Sigmoid colon (tissue), 4 donors: ENCODE measurements at regions not wholly inside any gene's neighbourhood (a gene's known extent, or its start where the extent isn't known, plus 50 kb on each side); places are given as distances from the start of the nearest gene placed in this dataset.

Experiments used
- POLR2A ChIP-seq, 2 donors: fragments of 450-650 bp; IDR thresholded peaks; one replicate each; pipeline ENCODE4 v1.6.1; 2016; ENCODE audit warnings: antibody characterized with exemption in 2 of 2, mild to moderate bottlenecking in 2 of 2, moderate library complexity in 2 of 2
- POLR2AphosphoS5 ChIP-seq, 4 donors: sonication (generic); formaldehyde crosslinking; IDR thresholded peaks; one replicate each; pipeline ENCODE4 v1.6.1; 2017; ENCODE audit warnings: antibody characterized with exemption in 4 of 4
- TF ChIP-seq, protein P1 (sequence below), 4 experiments: fragments of 450-650 bp in 3 of 4; fragments of 200-600 bp in 1 of 4; IDR thresholded peaks; one replicate each; pipeline ENCODE4 v1.5.1; 2016 to 2019; ENCODE audit warnings: antibody characterized with exemption in 4 of 4, mild to moderate bottlenecking in 3 of 4, moderate library complexity in 2 of 4

DNA sequence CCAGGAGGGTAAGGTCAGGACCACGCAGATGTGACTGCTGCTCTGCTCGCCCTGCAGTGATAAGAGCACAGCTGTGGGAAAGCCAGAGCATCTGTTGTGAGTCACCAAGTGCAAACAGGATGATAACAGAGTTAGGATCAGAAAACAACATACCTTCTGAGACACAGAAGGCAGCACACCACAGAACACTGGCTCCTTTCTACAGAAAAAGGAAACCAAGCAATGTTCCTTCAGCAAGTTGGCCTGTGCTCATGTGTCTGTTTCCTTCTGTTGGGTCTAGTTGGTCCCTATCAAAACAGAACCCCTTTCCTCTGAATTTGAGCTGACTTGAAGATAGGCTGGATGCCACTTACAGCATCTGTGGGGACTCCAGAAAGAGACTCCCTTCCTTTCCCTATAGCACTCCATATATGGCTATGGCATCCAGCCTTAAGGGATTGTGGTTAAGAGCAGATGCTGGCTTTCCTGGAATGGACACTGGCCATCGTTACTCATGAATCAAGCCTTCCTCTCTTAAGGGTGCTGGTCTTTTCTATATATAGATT, 440.7 kb upstream of the THBS1 start:
- no peak for TF ChIP-seq POLR2A (IDR thresholded peaks at IDR 0.05)
- TF ChIP-seq, protein P1, sequence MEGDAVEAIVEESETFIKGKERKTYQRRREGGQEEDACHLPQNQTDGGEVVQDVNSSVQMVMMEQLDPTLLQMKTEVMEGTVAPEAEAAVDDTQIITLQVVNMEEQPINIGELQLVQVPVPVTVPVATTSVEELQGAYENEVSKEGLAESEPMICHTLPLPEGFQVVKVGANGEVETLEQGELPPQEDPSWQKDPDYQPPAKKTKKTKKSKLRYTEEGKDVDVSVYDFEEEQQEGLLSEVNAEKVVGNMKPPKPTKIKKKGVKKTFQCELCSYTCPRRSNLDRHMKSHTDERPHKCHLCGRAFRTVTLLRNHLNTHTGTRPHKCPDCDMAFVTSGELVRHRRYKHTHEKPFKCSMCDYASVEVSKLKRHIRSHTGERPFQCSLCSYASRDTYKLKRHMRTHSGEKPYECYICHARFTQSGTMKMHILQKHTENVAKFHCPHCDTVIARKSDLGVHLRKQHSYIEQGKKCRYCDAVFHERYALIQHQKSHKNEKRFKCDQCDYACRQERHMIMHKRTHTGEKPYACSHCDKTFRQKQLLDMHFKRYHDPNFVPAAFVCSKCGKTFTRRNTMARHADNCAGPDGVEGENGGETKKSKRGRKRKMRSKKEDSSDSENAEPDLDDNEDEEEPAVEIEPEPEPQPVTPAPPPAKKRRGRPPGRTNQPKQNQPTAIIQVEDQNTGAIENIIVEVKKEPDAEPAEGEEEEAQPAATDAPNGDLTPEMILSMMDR (IDR thresholded peaks at IDR 0.05) = no peak
- TF ChIP-seq POLR2AphosphoS5 (IDR thresholded peaks at IDR 0.05) = no peak
